Hematopoietic multipotent progenitor cell treated with erythropoietin and hydrocortisone succinate and interleukin-3 and kit ligand, for 6 days (in vitro differentiated cells): ENCODE measurements at regions not wholly inside any gene's neighbourhood (a gene's known extent, or its start where the extent isn't known, plus 50 kb on each side); places are given as distances from the start of the nearest gene placed in this dataset.
"Not testable (repeated sequence)": the region's sequence is repeated elsewhere in the genome, so short reads cannot be mapped to it uniquely, and the experiment has no call there.

ENCODE experiments used
- DNase-seq: peaks from one replicate; pipeline ENCODE4 v3.0.0-alpha.2; 2015

DNA sequence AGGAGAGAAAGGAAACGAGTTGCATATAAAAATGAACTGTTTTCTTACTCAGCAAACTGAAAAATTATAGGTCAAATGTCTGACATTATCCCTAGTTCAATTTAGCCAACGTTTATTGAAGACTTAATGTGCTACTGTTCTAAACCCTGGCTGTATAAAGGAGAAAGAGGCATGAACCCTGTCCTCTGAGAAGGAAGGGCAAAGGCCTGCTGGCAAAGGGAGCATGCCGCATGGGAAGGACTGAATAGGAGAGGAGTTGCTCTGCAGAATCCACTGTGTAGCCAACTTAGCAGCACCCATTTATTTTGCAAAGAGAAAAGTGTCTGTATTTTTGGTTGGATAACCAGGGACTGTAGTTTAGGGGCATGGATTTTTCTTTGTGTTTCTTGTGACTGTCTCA is 132.5 kb downstream of the GOSR1 start:
- not testable (repeated sequence) for DNase-seq

DNA sequence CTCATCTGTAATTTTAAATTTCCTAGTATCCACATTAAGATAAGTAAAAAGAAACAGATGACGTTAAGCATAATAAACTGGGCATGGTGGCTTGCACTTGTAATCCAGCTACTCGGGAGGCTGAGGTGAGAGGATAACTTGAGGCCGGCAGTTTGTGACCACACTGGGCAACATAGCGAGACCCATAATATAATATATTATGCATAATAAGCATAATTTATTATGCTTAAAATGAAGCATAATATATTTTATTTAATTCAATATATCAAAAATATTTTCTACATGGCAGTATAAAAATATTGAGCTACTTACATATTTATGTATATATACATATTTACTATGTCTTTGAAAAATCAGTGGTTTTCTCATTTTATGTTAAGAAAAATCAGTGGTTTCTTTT is 128.3 kb downstream of the GOSR1 start:
- DNase-seq, result no peak

DNA sequence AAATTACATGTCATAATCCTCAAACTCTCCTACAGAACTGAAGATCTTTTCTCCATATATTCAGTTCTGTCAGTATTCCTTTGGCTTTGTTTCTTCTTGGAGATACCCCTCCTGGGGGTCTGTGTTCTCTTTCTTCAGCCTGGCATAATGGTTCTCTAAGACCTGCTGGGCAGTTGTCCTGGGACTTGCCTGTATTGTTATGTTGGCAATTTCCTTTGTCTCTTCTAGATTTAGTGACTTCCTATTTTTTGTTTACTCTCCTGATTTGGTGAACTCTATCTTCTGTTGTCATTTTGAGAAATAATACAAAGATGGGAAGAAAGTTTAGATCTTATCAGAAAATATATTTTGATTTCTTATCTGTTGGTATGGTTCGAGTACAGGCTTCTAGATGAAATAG is 127.8 kb downstream of the GOSR1 start:
- no peak for DNase-seq

DNA sequence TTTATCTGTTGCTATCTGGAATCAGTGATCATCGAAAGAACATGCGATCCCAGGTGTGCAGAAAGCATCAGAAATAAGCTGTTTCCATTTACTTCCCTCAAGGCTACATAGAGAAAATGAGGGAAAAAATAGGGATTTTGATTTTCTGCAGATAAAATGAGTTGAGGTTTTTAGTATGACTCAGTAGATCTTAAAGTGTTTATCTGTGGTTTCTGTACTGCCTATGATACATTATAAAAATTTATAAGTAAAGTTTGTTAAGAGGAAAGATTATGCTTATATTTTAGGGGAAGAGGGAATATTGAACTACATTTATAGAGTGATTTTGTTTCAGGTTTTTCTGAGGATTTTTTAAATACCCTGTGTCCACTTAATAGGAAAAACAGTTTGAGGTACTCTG is 125.2 kb downstream of the GOSR1 start:
- not testable (repeated sequence) for DNase-seq

GRCh38 chr17:30601984-30602383 is 124.8 kb downstream of the GOSR1 start:
- DNase-seq, result not testable (repeated sequence)

- peak; percentile 35 for DNase-seq
Observed at GRCh38 chr17:30600830-30601494, 123.8 kb downstream of the GOSR1 start.

GRCh38 chr17:30600060-30600829 is 123.0 kb downstream of the GOSR1 start:
- DNase-seq, result peak; percentile 87

DNA sequence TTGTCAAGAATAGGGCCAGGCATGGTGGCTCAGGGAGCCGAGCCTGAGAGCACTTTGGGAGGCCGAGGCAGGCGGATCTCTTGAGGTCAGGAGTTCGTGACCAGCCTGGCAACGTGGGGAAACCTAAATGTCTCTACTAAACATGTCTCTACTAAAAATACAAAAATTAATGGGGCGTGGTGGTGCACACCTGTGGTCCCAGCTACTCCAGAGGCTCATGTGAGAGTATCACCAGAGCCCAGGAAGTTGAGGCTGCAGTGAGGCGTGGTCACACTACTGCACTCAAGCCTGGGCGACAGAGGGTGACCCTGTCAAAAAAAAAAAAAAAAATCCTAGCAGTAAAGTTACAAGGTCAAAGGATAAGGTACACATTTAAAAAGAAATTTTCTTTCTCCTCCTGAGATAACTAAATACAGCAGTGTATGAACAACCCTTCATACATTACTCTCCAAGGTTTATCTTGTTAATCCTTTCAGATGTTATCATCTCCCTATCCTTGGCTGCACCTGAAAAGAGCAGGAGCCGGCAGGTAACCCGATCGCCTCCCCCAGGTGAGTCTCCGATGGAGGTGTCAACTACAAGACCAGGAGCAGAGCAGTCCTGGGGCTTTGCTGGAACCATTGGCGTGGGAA is 122.3 kb downstream of the GOSR1 start:
- peak; percentile 5 for DNase-seq

- DNase-seq, result no peak
Observed at GRCh38 chr17:30597776-30598288, 120.6 kb downstream of the GOSR1 start.

DNA sequence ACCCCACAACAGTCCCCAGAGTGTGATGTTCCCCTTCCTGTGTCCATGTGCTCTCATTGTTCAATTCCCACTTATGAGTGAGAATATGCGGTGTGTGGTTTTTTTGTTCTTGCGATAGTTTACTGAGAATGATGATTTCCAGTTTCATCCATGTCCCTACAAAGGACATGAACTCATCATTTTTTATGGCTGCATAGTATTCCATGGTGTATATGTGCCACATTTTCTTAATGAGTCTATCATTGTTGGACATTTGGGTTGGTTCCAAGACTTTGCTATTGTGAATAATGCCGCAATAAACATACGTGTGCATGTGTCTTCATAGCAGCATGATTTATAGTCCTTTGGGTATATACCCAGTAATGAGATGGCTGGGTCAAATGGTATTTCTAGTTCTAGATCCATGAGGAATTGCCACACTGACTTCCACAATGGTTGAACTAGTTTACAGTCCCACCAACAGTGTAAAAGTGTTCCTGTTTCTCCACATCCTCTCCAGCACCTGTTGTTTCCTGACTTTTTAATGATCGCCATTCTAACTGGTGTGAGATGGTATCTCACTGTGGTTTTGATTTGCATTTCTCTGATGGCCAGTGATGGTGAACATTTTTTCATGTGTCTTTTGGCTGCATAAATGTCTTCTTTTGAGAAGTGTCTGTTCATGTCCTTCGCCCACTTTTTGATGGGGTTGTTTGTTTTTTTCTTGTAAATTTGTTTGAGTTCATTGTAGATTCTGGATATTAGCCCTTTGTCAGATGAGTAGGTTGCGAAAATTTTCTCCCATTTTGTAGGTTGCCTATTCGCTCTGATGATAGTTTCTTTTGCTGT is 120.0 kb downstream of the GOSR1 start:
- DNase-seq, result not testable (repeated sequence)

- not testable (repeated sequence) for DNase-seq
Observed at GRCh38 chr17:30594953-30595371, 117.8 kb downstream of the GOSR1 start.

DNA sequence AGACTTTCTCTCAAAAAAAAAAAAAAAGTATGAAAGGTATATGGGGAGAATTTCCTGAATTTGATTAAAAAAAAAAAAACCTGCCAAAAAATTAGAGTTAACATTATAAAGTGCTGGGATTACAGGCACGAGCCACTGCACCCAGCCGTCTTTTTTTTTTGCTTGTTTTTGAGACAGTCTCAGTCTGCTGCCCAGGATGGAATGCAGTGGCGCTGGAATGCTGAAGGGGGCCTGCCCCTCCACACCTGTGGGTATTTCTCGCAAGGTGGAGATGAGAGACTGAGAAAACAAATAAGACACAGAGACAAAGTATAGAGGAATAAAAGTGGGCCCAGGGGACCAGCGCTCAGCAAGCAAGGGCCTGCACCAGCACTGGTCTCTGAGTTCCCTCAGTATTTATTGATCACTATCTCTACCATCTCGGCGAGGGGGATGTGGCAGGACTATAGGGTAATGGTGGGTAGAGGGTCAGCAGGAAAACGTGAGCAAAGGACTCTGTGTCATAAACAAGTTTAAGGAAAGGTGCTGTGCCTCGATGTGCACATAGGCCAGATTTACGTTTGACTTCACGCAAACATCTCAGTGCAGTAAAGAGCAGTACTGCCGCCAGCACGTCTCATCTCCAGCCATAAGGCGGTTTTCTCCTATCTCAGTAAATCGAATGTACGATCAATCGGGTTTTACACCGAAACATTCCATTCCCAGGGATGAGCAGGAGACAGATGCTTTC is 117.2 kb downstream of the GOSR1 start:
- no peak for DNase-seq

DNA sequence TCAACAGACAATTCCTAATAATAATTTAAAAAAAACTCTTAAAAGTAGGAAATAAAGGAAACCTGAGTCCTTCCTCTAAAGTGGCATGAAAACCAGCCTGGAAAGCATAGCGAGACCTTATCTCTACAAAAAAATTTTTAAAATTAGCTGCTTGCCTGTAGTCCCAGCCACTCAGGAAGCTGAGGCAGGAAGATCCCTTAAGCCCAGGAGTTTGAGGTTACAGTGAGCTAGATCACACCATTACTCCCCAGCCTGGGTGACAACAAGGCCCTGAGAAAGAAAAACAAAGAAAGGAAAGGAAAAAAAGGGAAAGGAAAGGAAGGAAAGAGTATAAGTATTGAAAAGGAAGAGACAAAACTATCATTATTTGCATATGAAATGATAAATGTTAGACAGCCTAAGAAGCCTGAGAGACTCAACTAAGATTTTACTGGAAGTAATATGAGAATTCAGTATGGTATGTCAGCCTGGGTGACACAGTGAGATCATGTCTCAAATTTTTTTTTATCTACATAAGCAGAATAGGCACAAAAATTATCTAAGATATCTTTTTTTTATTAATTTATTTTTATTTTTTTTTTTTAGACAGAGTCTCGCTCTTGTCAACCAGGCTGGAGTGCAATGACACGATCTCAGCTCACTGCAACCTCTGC is 113.0 kb downstream of the GOSR1 start:
- no peak for DNase-seq

- no peak for DNase-seq
Observed at GRCh38 chr17:30589431-30589830, 112.2 kb downstream of the GOSR1 start.

DNA sequence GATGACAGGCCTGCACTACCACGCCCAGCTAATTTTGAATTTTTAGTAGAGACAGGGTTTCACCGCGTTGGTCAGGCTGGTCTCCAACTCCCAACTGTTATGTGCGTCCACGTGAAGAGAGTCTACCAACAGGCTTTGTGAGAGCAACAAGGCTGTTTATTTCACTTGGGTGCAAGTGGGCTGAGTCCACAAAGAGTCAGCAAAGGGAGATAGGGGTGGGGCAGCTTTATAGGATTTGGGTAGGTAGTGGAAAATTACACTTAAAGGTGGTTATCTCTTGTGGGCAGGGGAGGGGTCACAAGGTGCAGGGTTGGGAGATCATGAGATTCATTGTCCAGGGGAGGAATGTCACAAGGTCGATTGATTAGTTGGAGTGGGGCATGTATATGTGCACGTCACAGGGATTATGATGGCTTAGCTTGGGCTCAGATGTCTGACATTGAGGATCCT is 111.6 kb downstream of the GOSR1 start:
- no peak for DNase-seq

- no peak for DNase-seq
Observed at GRCh38 chr17:30586818-30587595, 109.8 kb downstream of the GOSR1 start.

- DNase-seq, result no peak
Observed at GRCh38 chr17:30584810-30585209, 107.6 kb downstream of the GOSR1 start.

GRCh38 chr17:30580916-30581315 is 103.7 kb downstream of the GOSR1 start:
- no peak for DNase-seq

DNA sequence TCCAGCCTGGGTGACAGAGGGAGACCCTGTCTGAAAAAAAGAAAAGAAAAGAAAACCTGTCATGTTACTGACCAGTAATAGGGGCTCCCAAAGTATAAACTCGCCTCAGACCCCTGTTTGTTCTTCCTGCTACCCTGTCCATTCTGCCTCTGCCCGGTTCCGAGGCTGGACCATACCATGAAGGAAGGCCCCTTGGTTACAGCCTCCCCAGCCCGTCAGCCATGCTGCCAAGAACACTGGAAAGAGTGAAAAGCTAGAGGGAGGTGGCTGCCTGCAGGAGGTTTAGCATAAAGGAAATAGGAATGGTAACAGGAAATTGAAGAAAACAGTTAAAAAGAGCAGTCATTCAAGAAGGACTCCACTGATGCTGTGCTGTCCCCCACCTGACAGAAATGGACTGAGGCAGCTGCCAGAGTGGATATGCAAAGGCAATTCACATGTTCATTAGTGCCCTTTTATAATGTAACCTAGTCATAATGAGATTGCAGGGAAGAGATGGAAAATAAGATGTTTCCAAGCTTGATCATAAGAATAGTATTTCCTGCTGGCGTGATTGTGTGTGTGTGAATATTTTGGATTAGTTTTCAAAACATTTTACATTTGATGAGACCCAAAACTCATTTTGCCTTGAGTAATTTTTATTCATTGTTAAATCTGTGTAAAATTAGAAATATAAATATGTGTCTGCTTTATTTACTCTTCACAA is 102.6 kb downstream of the GOSR1 start:
- no peak for DNase-seq
